ENCODE measurements at regions not wholly inside any gene's neighbourhood (a gene's known extent, or its start where the extent isn't known, plus 50 kb on each side); places are given as distances from the start of the nearest gene placed in this dataset.

- no peak for DNase-seq (ENCODE audit: low read depth in 1 of 2, low spot score in 1 of 2)
Measured at GRCh38 chr14:59093902-59094301, 94.6 kb upstream of the DAAM1 start.

- no peak for DNase-seq (ENCODE audit: low read depth in 1 of 2, low spot score in 1 of 2)
Measured at GRCh38 chr14:59096303-59096702, 92.2 kb upstream of the DAAM1 start.

GRCh38 chr14:59097681-59098080 is 90.8 kb upstream of the DAAM1 start:
- DNase-seq (ENCODE audit: low read depth in 1 of 2, low spot score in 1 of 2), result no peak

GRCh38 chr14:59098377-59098776 is 90.1 kb upstream of the DAAM1 start:
- DNase-seq (ENCODE audit: low read depth in 1 of 2, low spot score in 1 of 2), result no peak

- DNase-seq (ENCODE audit: low read depth in 1 of 2, low spot score in 1 of 2), result no peak
Measured at GRCh38 chr14:59100205-59100604, 88.3 kb upstream of the DAAM1 start.

- no peak for DNase-seq (ENCODE audit: low read depth in 1 of 2, low spot score in 1 of 2)
Measured at GRCh38 chr14:59101476-59101875, 87.0 kb upstream of the DAAM1 start.

GRCh38 chr14:59103396-59103795 is 85.1 kb upstream of the DAAM1 start:
- DNase-seq (ENCODE audit: low read depth in 1 of 2, low spot score in 1 of 2), result no peak

- DNase-seq (ENCODE audit: low read depth in 1 of 2, low spot score in 1 of 2), result no peak
Measured at GRCh38 chr14:59107819-59108218, 80.6 kb upstream of the DAAM1 start.

GRCh38 chr14:59116984-59117415 is 71.5 kb upstream of the DAAM1 start:
- no peak for DNase-seq (ENCODE audit: low read depth in 1 of 2, low spot score in 1 of 2)

GRCh38 chr14:59117754-59118528 is 70.5 kb upstream of the DAAM1 start:
- no peak for DNase-seq (ENCODE audit: low read depth in 1 of 2, low spot score in 1 of 2)

- DNase-seq (ENCODE audit: low read depth in 1 of 2, low spot score in 1 of 2), result no peak
Measured at GRCh38 chr14:59120921-59121320, 67.5 kb upstream of the DAAM1 start.

GRCh38 chr14:59123531-59123930 is 64.9 kb upstream of the DAAM1 start:
- DNase-seq (ENCODE audit: low read depth in 1 of 2, low spot score in 1 of 2), result no peak

GRCh38 chr14:59123975-59124374 is 64.5 kb upstream of the DAAM1 start:
- no peak for DNase-seq (ENCODE audit: low read depth in 1 of 2, low spot score in 1 of 2)

- DNase-seq (ENCODE audit: low read depth in 1 of 2, low spot score in 1 of 2), result no peak
Measured at GRCh38 chr14:59125156-59125555, 63.3 kb upstream of the DAAM1 start.

GRCh38 chr14:59126714-59127436 is 61.6 kb upstream of the DAAM1 start:
- peak in 1 of 2 donors; percentile 19 for DNase-seq (ENCODE audit: low read depth in 1 of 2, low spot score in 1 of 2)

GRCh38 chr14:59127437-59127732 is 61.1 kb upstream of the DAAM1 start:
- DNase-seq (ENCODE audit: low read depth in 1 of 2, low spot score in 1 of 2), result no peak

GRCh38 chr14:59130462-59130861 is 58.0 kb upstream of the DAAM1 start:
- no peak for DNase-seq (ENCODE audit: low read depth in 1 of 2, low spot score in 1 of 2)

- DNase-seq (ENCODE audit: low read depth in 1 of 2, low spot score in 1 of 2), result no peak
Measured at GRCh38 chr14:59131938-59132795, 56.3 kb upstream of the DAAM1 start.

- no peak for DNase-seq (ENCODE audit: low read depth in 1 of 2, low spot score in 1 of 2)
Measured at GRCh38 chr14:59132796-59133494, 55.5 kb upstream of the DAAM1 start.

GRCh38 chr14:59133709-59134108 is 54.8 kb upstream of the DAAM1 start:
- no peak for DNase-seq (ENCODE audit: low read depth in 1 of 2, low spot score in 1 of 2)

- no peak for DNase-seq (ENCODE audit: low read depth in 1 of 2, low spot score in 1 of 2)
Measured at GRCh38 chr14:59134307-59134706, 54.2 kb upstream of the DAAM1 start.

Measured in activated CD4-positive, alpha-beta T cell treated with anti-CD3 and anti-CD28 coated beads, Interleukin-2, amount 50 U/mL, for 24 hours (primary cell).